ENCODE measurements at regions not wholly inside any gene's neighbourhood (a gene's known extent, or its start where the extent isn't known, plus 50 kb on each side); places are given as distances from the start of the nearest gene placed in this dataset.

- DNase-seq (ENCODE audit: low read depth), result no peak
These were observed 53.2 kb upstream of the UBE2E3 start for GRCh38 chr2:180927030-180927686.

GRCh38 chr2:180925700-180926099 is 54.7 kb upstream of the UBE2E3 start:
- no peak overlapping the region for H3K4me3 ChIP-seq (ENCODE audit: low read length)
- no peak for TF ChIP-seq CTCF (conservative IDR thresholded peaks at IDR 0.05; ENCODE audit: low read depth, low read length)
- no peak for DNase-seq (ENCODE audit: low read depth)

More at GRCh38 chr2:180927030-180927686, 53.2 kb upstream of the UBE2E3 start:
- no peak overlapping the region for H3K4me3 ChIP-seq (ENCODE audit: low read length)
- TF ChIP-seq CTCF (conservative IDR thresholded peaks at IDR 0.05; ENCODE audit: low read depth, low read length), result no peak

GRCh38 chr2:180924063-180924462 is 56.3 kb upstream of the UBE2E3 start:
- H3K4me3 ChIP-seq (ENCODE audit: low read length), result no peak overlapping the region
- no peak for TF ChIP-seq CTCF (conservative IDR thresholded peaks at IDR 0.05; ENCODE audit: low read depth, low read length)
- no peak for DNase-seq (ENCODE audit: low read depth)

- TF ChIP-seq CTCF (conservative IDR thresholded peaks at IDR 0.05; ENCODE audit: low read depth, low read length), result no peak
- no peak for DNase-seq (ENCODE audit: low read depth)
- H3K4me3 ChIP-seq (ENCODE audit: low read length), result no peak overlapping the region
These were observed 69.4 kb upstream of the UBE2E3 start for GRCh38 chr2:180910831-180911665.

- no peak overlapping the region for H3K4me3 ChIP-seq (ENCODE audit: low read length)
- no peak for TF ChIP-seq CTCF (conservative IDR thresholded peaks at IDR 0.05; ENCODE audit: low read depth, low read length)
- peak; percentile 16 for DNase-seq (ENCODE audit: low read depth)
These were observed 72.7 kb upstream of the UBE2E3 start for GRCh38 chr2:180907731-180908130.

GRCh38 chr2:180905461-180905860 is 74.9 kb upstream of the UBE2E3 start:
- no peak overlapping the region for H3K4me3 ChIP-seq (ENCODE audit: low read length)
- DNase-seq (ENCODE audit: low read depth), result no peak
- no peak for TF ChIP-seq CTCF (conservative IDR thresholded peaks at IDR 0.05; ENCODE audit: low read depth, low read length)

GRCh38 chr2:180905002-180905401 is 75.4 kb upstream of the UBE2E3 start:
- H3K4me3 ChIP-seq (ENCODE audit: low read length), result no peak overlapping the region
- DNase-seq (ENCODE audit: low read depth), result no peak
- no peak for TF ChIP-seq CTCF (conservative IDR thresholded peaks at IDR 0.05; ENCODE audit: low read depth, low read length)

Data from retinal pigment epithelial cell (primary cell).